MM.1S (cell line): ENCODE measurements at regions not wholly inside any gene's neighbourhood (a gene's known extent, or its start where the extent isn't known, plus 50 kb on each side); places are given as distances from the start of the nearest gene placed in this dataset.

Experiments
- DNase-seq: peaks from one replicate; pipeline ENCODE4 v3.0.0-alpha.2; 2015
- H2AFZ ChIP-seq: fragments of 300-600 bp; sonication (generic); 2 replicates; pipeline ENCODE4 v1.6.0; 2016; ENCODE audit warnings: antibody characterized with exemption, low read length
- H3F3A ChIP-seq: fragments of 300-600 bp; sonication (generic); 2 replicates; pipeline ENCODE4 v1.6.1; 2016; ENCODE audit warnings: mild to moderate bottlenecking, antibody characterized with exemption, low read length, moderate library complexity, mixed read lengths; ENCODE audit not compliant: insufficient read depth
- H3K27ac ChIP-seq: fragments of 300-600 bp; sonication (generic); 2 replicates; pipeline ENCODE4 v1.5.1; 2016; ENCODE audit warnings: mild to moderate bottlenecking, low read length
- H3K27me3 ChIP-seq: fragments of 300-600 bp; sonication (generic); replicated peaks from 2 replicates; pipeline ENCODE4 v1.6.0; 2016; ENCODE audit warnings: low read length; ENCODE audit not compliant: insufficient read depth
- H3K36me3 ChIP-seq: fragments of 300-600 bp; sonication (generic); replicated peaks from 2 replicates; pipeline ENCODE4 v1.6.1; 2016; ENCODE audit warnings: mild to moderate bottlenecking, low read length, mixed read lengths; ENCODE audit not compliant: insufficient read depth
- H3K4me1 ChIP-seq: fragments of 300-600 bp; sonication (generic); 2 replicates; pipeline ENCODE4 v1.6.1; 2016; ENCODE audit warnings: low read length, mixed read lengths
- H3K4me2 ChIP-seq: fragments of 300-600 bp; sonication (generic); 2 replicates; pipeline ENCODE4 v1.6.0; 2016; ENCODE audit warnings: low read depth, low read length
- H3K4me3 ChIP-seq: fragments of 300-600 bp; sonication (generic); 2 replicates; pipeline ENCODE4 v1.5.1; 2016; ENCODE audit warnings: low read length, mixed read lengths
- H3K79me2 ChIP-seq: fragments of 300-600 bp; sonication (generic); 2 replicates; pipeline ENCODE4 v1.6.1; 2016; ENCODE audit warnings: mixed run types, low read length, mixed read lengths
- H3K9ac ChIP-seq: fragments of 300-600 bp; sonication (generic); 2 replicates; pipeline ENCODE4 v1.6.1; 2016; ENCODE audit warnings: low read length, mixed read lengths
- H3K9me2 ChIP-seq: fragments of 300-600 bp; sonication (generic); replicated peaks from 2 replicates; pipeline ENCODE4 v1.6.1; 2016; ENCODE audit warnings: mild to moderate bottlenecking, low read length, mixed read lengths; ENCODE audit not compliant: insufficient read depth
- H3K9me3 ChIP-seq: fragments of 300-600 bp; sonication (generic); replicated peaks from 2 replicates; pipeline ENCODE4 v1.6.1; 2016; ENCODE audit warnings: mild to moderate bottlenecking, low read length, mixed read lengths; ENCODE audit not compliant: insufficient read depth
- H4K20me1 ChIP-seq: fragments of 300-600 bp; sonication (generic); 2 replicates; pipeline ENCODE4 v1.6.1; 2016; ENCODE audit warnings: mild to moderate bottlenecking, low read length, moderate library complexity, mixed read lengths; ENCODE audit not compliant: insufficient read depth
- CTCF ChIP-seq: fragments of 300-600 bp; sonication (generic); IDR thresholded peaks from 2 replicates; pipeline ENCODE4 v1.5.1; 2016; ENCODE audit warnings: antibody characterized with exemption, low read length, mixed read lengths
- EZH2 ChIP-seq: fragments of 300-600 bp; sonication (generic); optimal IDR thresholded peaks from 2 replicates; pipeline ENCODE3; 2017; ENCODE audit warnings: low read depth, mild to moderate bottlenecking, antibody characterized with exemption, low read length, mixed read lengths
- EZH2phosphoT487 ChIP-seq: fragments of 300-600 bp; sonication (generic); IDR thresholded peaks from 2 replicates; pipeline ENCODE4 v1.6.1; 2018; ENCODE audit warnings: antibody characterized with exemption, low read length

- Histone ChIP-seq H4K20me1 (no peaks in the 10 kb centered on the region), H3K9ac (no peak overlapping the region), H3K36me3 (no peaks in the 10 kb centered on the region), H3K9me3 (no peaks in the 10 kb centered on the region), H3F3A (no peaks in the 10 kb centered on the region), H3K4me2 (no peak overlapping the region), H3K4me3 (no peak overlapping the region), H3K4me1 (no peaks in the 10 kb centered on the region), H3K27me3 (no peaks in the 10 kb centered on the region), H3K79me2 (no peaks in the 10 kb centered on the region), H2AFZ (no peak overlapping the region), H3K27ac (no peak overlapping the region), H3K9me2 (no peaks in the 10 kb centered on the region)
- no peak for DNase-seq
- TF ChIP-seq EZH2phosphoT487 (no peak), EZH2 (no peak), CTCF (no peak)
These were observed 186.1 kb downstream of the KTN1 start for GRCh38 chr14:55766071-55766470.

DNA sequence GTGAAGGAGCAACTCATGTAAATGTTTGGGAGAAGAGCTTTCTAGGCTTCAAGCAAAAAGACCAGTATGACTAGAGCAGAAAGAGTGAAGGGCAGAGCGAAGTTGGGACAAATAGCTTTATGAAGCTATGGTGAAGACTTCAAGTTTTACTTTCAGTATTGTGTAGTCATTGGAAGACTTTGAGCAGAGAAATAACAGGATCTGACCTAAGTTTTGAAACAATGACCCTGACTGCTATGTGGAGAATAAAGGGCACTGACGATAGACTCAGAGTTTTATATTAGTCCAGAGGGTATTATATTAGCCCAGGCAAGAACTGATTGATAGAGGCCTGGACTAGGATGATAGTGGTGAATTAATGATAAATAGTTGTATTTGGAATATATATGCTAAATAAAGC lies 187.3 kb downstream of the KTN1 start:
- H3K4me3 ChIP-seq: no peak overlapping the region
- H3K9me3 ChIP-seq: no peaks in the 10 kb centered on the region
- H3K36me3 ChIP-seq: no peaks in the 10 kb centered on the region
- H3K9ac ChIP-seq: no peak overlapping the region
- DNase-seq: no peak
- H3K79me2 ChIP-seq: no peaks in the 10 kb centered on the region
- no peak overlapping the region for H3K4me2 ChIP-seq
- H3K9me2 ChIP-seq: no peaks in the 10 kb centered on the region
- no peak overlapping the region for H3K27ac ChIP-seq
- H3F3A ChIP-seq: no peaks in the 10 kb centered on the region
- H3K4me1 ChIP-seq: no peaks in the 10 kb centered on the region
- H3K27me3 ChIP-seq: no peaks in the 10 kb centered on the region
- TF ChIP-seq CTCF (no peak), EZH2phosphoT487 (no peak), EZH2 (no peak)
- H2AFZ ChIP-seq: no peak overlapping the region
- no peaks in the 10 kb centered on the region for H4K20me1 ChIP-seq

DNA sequence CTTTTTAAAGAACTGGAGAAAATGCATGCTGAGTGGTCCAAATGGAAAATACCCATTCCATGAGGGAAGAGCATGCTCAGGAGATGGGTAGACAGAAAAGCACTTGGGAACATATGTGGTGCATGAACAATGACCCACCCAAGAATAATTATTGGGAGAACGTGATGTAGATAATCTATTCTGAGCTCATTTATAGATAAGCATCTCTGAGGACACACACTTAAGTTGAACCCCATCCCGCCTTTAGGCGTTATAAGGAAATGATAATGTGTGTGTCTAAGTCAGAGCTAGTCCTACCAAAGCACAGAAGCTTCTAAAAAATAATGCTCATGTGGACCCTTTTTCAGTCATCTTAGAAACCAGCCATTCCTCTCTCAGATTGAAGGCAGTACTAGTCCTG lies 189.9 kb downstream of the KTN1 start:
- TF ChIP-seq CTCF (no peak), EZH2 (no peak), EZH2phosphoT487 (no peak)
- Histone ChIP-seq H3F3A (no peaks in the 10 kb centered on the region), H3K79me2 (no peaks in the 10 kb centered on the region), H3K4me2 (no peak overlapping the region), H3K4me3 (no peak overlapping the region), H3K4me1 (no peaks in the 10 kb centered on the region), H3K36me3 (no peaks in the 10 kb centered on the region), H3K9me3 (no peaks in the 10 kb centered on the region), H3K27me3 (no peaks in the 10 kb centered on the region), H3K9ac (no peak overlapping the region), H3K9me2 (no peaks in the 10 kb centered on the region), H4K20me1 (no peaks in the 10 kb centered on the region), H2AFZ (no peak overlapping the region), H3K27ac (no peak overlapping the region)
- no peak for DNase-seq
